ENCODE measurements at regions not wholly inside any gene's neighbourhood (a gene's known extent, or its start where the extent isn't known, plus 50 kb on each side); places are given as distances from the start of the nearest gene placed in this dataset.

GRCh38 chr3:18510947-18511346 lies 85.8 kb upstream of the SATB1 start:
- Histone ChIP-seq H3K14ac (ENCODE audit: insufficient read depth, low read length) (no peak overlapping the region), H2BK20ac (ENCODE audit: low read depth, low read length, poor library complexity, severe bottlenecking) (no peak overlapping the region), H3T11ph (ENCODE audit: low read length) (no peak overlapping the region), H3K4ac (ENCODE audit: low read depth, low read length) (no peak overlapping the region), H3K4me1 (ENCODE audit: insufficient read depth, low read length) (no peaks in the 10 kb centered on the region), H3K27me3 (ENCODE audit: insufficient read depth, low read length) (no peaks in the 10 kb centered on the region), H3K23me2 (ENCODE audit: insufficient read length, low read depth, low read length, poor library complexity, severe bottlenecking) (no peaks in the 10 kb centered on the region), H2AK5ac (ENCODE audit: insufficient read length, low read length) (no peak overlapping the region), H2BK12ac (ENCODE audit: insufficient read length, low read depth, low read length) (no peak overlapping the region), H2BK120ac (ENCODE audit: low read depth, low read length, poor library complexity, severe bottlenecking) (no peak overlapping the region), H4K20me1 (ENCODE audit: control insufficient read depth, insufficient read depth, insufficient read length) (no peaks in the 10 kb centered on the region), H2BK5ac (ENCODE audit: insufficient read length, low read length) (no peak overlapping the region), H2AFZ (ENCODE audit: low read length) (no peak overlapping the region), H3K18ac (ENCODE audit: insufficient read length, low read depth, low read length) (no peak overlapping the region), H4K8ac (replicated peaks; ENCODE audit: insufficient read length, low read depth, low read length) (no peak overlapping the region), H3K23ac (ENCODE audit: insufficient read length, low read depth, low read length) (no peak overlapping the region), H3K79me2 (ENCODE audit: insufficient read depth, low read length) (no peaks in the 10 kb centered on the region), H3K4me2 (ENCODE audit: insufficient read depth, insufficient read length, low read length) (no peak overlapping the region), H3K56ac (ENCODE audit: insufficient read length, low read depth, low read length) (no peak overlapping the region), H2BK15ac (ENCODE audit: low read depth, low read length) (no peak overlapping the region), H4K91ac (ENCODE audit: insufficient read length, low read depth, low read length) (no peak overlapping the region), H3K79me1 (ENCODE audit: insufficient read depth, low read depth, low read length, poor library complexity, severe bottlenecking) (no peaks in the 10 kb centered on the region), H3K27ac (ENCODE audit: insufficient read length, low read depth, low read length) (no peak overlapping the region), H3K9me3 (ENCODE audit: control insufficient read depth, low read depth, low read length) (no peaks in the 10 kb centered on the region), H4K5ac (ENCODE audit: insufficient read length, low read depth, low read length) (no peak overlapping the region), H3K9ac (ENCODE audit: extremely low read depth, insufficient read length, low read length) (no peak overlapping the region)
- H3K4me3 Mint-ChIP-seq = no peak overlapping the region
- TF ChIP-seq CTCF (conservative IDR thresholded peaks at IDR 0.05) = no peak
- no CpG with 5 or more reads among the region's 3 CpGs for WGBS (ENCODE audit: extremely low coverage, insufficient read length, low lambda C conversion rate)
- no peaks in the 10 kb centered on the region for H3K27me3 Mint-ChIP-seq (ENCODE audit: low read depth)
- peaks cover 13% of the 10 kb centered on the region in 2 experiments for H3K4me1 Mint-ChIP-seq
- H3K36me3 Mint-ChIP-seq (ENCODE audit: insufficient read depth in 1 of 3, low read depth in 3 of 3) = no peaks in the 10 kb centered on the region
- no peak overlapping the region for H3K27ac Mint-ChIP-seq
- H3K9me3 Mint-ChIP-seq = no peaks in the 10 kb centered on the region
- no peak for DNase-seq
